ENCODE measurements at regions not wholly inside any gene's neighbourhood (a gene's known extent, or its start where the extent isn't known, plus 50 kb on each side); places are given as distances from the start of the nearest gene placed in this dataset.

GRCh38 chr2:71833855-71834560 is 313.7 kb downstream of the CYP26B1 start:
- TF ChIP-seq SIN3A (IDR thresholded peaks at IDR 0.05; ENCODE audit: borderline replicate concordance in 2 of 2, control insufficient read depth in 1 of 2, low read depth in 2 of 2, low read length in 2 of 2) (no peak), JUN (IDR thresholded peaks at IDR 0.05; ENCODE audit: borderline replicate concordance, low read depth, low read length) (no peak), JUN (CRISPR knock-in tag; IDR thresholded peaks at IDR 0.05; ENCODE audit: borderline replicate concordance) (no peak), PREB (CRISPR knock-in tag; IDR thresholded peaks at IDR 0.05) (no peak), POLR2AphosphoS2 (IDR thresholded peaks at IDR 0.05; ENCODE audit: low read length) (no peak), TRIM28 (IDR thresholded peaks at IDR 0.05) (no peak)

Measured in K562 (cell line).